IMR-90 (cell line): ENCODE measurements at regions not wholly inside any gene's neighbourhood (a gene's known extent, or its start where the extent isn't known, plus 50 kb on each side); places are given as distances from the start of the nearest gene placed in this dataset.

Source experiments
- ATAC-seq: fragments of 200-7000 bp; cut with Tn5 transposase; 2 replicates; pipeline ENCODE4 v1.9.1; 2020; ENCODE audit warnings: low read depth, mild to moderate bottlenecking, moderate library complexity
- BruUV-seq: library from RNA; stranded (reverse); fragments of 400-500 nt; replicated peaks from 2 replicates; lab custom pipeline; 2021; lab: Mats Ljungman, UMichigan
- CTCF ChIA-PET: fragments of 300-600 bp; formaldehyde crosslinking; extraction: SDS; loops from one replicate; lab custom pipeline; 2021; ENCODE audit warnings: antibody characterized with exemption; lab: Yijun Ruan, JAX
- POLR2A ChIA-PET: fragments of 300-600 bp; sonication (Branson Sonifier 250); formaldehyde crosslinking; loops from one replicate; lab custom pipeline; 2022; ENCODE audit warnings: antibody characterized with exemption; ENCODE audit not compliant: unreplicated experiment; lab: Charles Lee
- DNase-seq: peaks from one replicate; pipeline ENCODE4 v3.0.0; 2013
- H2AFZ ChIP-seq: replicated peaks from 2 replicates; pipeline ENCODE3; 2013; ENCODE audit warnings: low read length, mild to moderate bottlenecking; ENCODE audit not compliant: poor library complexity
- H2AK5ac ChIP-seq: 2 replicates; pipeline ENCODE4 v1.6.1; 2013; ENCODE audit warnings: low read depth, low read length, inconsistent platforms
- H2AK9ac ChIP-seq: replicated peaks from 2 replicates; pipeline ENCODE3; 2013; ENCODE audit warnings: mild to moderate bottlenecking, low read depth, low read length, moderate library complexity; ENCODE audit not compliant: poor library complexity
- H2BK120ac ChIP-seq: 2 replicates; pipeline ENCODE4 v1.6.1; 2013; ENCODE audit warnings: low read depth, low read length, inconsistent platforms
- H2BK15ac ChIP-seq: 3 replicates; pipeline ENCODE4 v1.6.1; 2013; ENCODE audit warnings: low read depth, low read length, inconsistent platforms
- H2BK20ac ChIP-seq: 2 replicates; pipeline ENCODE4 v1.6.1; 2013; ENCODE audit warnings: low read depth, mild to moderate bottlenecking, inconsistent platforms, low read length, moderate library complexity
- H2BK5ac ChIP-seq: 2 replicates; pipeline ENCODE4 v1.6.1; 2013; ENCODE audit warnings: mild to moderate bottlenecking, low read depth, low read length, inconsistent platforms; ENCODE audit not compliant: poor library complexity, severe bottlenecking
- H3K14ac ChIP-seq: replicated peaks from 2 replicates; pipeline ENCODE4 v1.6.1; 2013; ENCODE audit warnings: low read depth, low read length, inconsistent platforms
- H3K18ac ChIP-seq: 2 replicates; pipeline ENCODE4 v1.6.1; 2013; ENCODE audit warnings: low read depth, low read length, control low read depth
- H3K23ac ChIP-seq: 2 replicates; pipeline ENCODE4 v1.6.1; 2013; ENCODE audit warnings: low read depth, low read length, inconsistent platforms
- H3K27ac ChIP-seq: 2 replicates; pipeline ENCODE4 v1.5.1; 2013; ENCODE audit warnings: mild to moderate bottlenecking, control low read depth, low read length; ENCODE audit not compliant: insufficient read depth
- H3K27me3 ChIP-seq: 2 replicates; pipeline ENCODE4 v1.6.1; 2013; ENCODE audit warnings: low read length; ENCODE audit not compliant: control insufficient read depth, insufficient read depth
- H3K36me3 ChIP-seq: 2 replicates; pipeline ENCODE4 v1.6.1; 2013; ENCODE audit warnings: low read length, mixed read lengths; ENCODE audit not compliant: control insufficient read depth, insufficient read depth
- H3K4ac ChIP-seq: 2 replicates; pipeline ENCODE4 v1.6.1; 2013; ENCODE audit warnings: low read depth, low read length, inconsistent platforms
- H3K4me1 ChIP-seq: 2 replicates; pipeline ENCODE4 v1.6.1; 2013; ENCODE audit warnings: low read length, mixed read lengths; ENCODE audit not compliant: control insufficient read depth, insufficient read depth
- H3K4me2 ChIP-seq: 2 replicates; pipeline ENCODE4 v1.6.1; 2013; ENCODE audit warnings: low read depth, mild to moderate bottlenecking, control low read depth, low read length, moderate library complexity
- H3K4me3 ChIP-seq: 2 replicates; pipeline ENCODE4 v1.5.1; 2013; ENCODE audit warnings: low read depth, mild to moderate bottlenecking, control low read depth, low read length, moderate library complexity; ENCODE audit not compliant: insufficient read depth
- H3K56ac ChIP-seq: 2 replicates; pipeline ENCODE4 v1.6.1; 2013; ENCODE audit warnings: low read length, inconsistent platforms; ENCODE audit not compliant: insufficient read depth; ENCODE audit errors: extremely low read depth
- H3K79me1 ChIP-seq, 2 experiments: 2 replicates each; pipeline ENCODE4 v1.6.1; 2013; ENCODE audit warnings: low read length in 2 of 2, inconsistent platforms in 1 of 2, low read depth in 1 of 2
- H3K9ac ChIP-seq: 2 replicates; pipeline ENCODE4 v1.6.1; 2013; ENCODE audit warnings: low read depth, low read length, control low read depth
- H3K9me1 ChIP-seq: 2 replicates; pipeline ENCODE4 v1.6.1; 2013; ENCODE audit warnings: low read length, inconsistent platforms; ENCODE audit not compliant: insufficient read depth
- H3K9me3 ChIP-seq: 2 replicates; pipeline ENCODE4 v1.6.1; 2013; ENCODE audit warnings: low read length; ENCODE audit not compliant: control insufficient read depth, insufficient read depth
- H4K20me1 ChIP-seq: 2 replicates; pipeline ENCODE4 v1.6.1; 2013; ENCODE audit warnings: low read length, inconsistent platforms; ENCODE audit not compliant: insufficient read depth
- H4K5ac ChIP-seq: 2 replicates; pipeline ENCODE4 v1.6.1; 2013; ENCODE audit warnings: mild to moderate bottlenecking, low read depth, low read length, control low read depth
- H4K8ac ChIP-seq, 2 experiments: 2 replicates each; pipeline ENCODE4 v1.6.1; 2013; ENCODE audit warnings: low read depth in 2 of 2, low read length in 2 of 2, control low read depth in 1 of 2, inconsistent platforms in 1 of 2
- H4K91ac ChIP-seq: 2 replicates; pipeline ENCODE4 v1.6.1; 2013; ENCODE audit warnings: low read depth, low read length, inconsistent platforms; ENCODE audit not compliant: insufficient read depth
- CTCF ChIP-seq: conservative IDR thresholded peaks from 2 replicates; pipeline ENCODE4 v1.5.1; 2012; ENCODE audit warnings: mild to moderate bottlenecking, low read depth, low read length, improper control_type of control experiment
- MAFK ChIP-seq: IDR thresholded peaks from 2 replicates; pipeline ENCODE4 v1.6.1; 2012; ENCODE audit warnings: low read depth, low read length, improper control_type of control experiment
- NFE2L2 ChIP-seq: fragments of 150-350 bp; IDR thresholded peaks from 2 replicates; pipeline ENCODE4 v1.6.1; 2016; ENCODE audit warnings: low read depth, mild to moderate bottlenecking, low read length
- POLR2A ChIP-seq: IDR thresholded peaks from 2 replicates; pipeline ENCODE4 v1.6.1; 2012; ENCODE audit warnings: mild to moderate bottlenecking, low read depth, low read length
- RAD21 ChIP-seq: IDR thresholded peaks from 2 replicates; pipeline ENCODE4 v1.6.1; 2012; ENCODE audit warnings: low read length, improper control_type of control experiment
- RCOR1 ChIP-seq: IDR thresholded peaks from 2 replicates; pipeline ENCODE4 v1.6.1; 2012; ENCODE audit warnings: mild to moderate bottlenecking, low read length, improper control_type of control experiment; ENCODE audit not compliant: insufficient replicate concordance
- dilution Hi-C: fragments of 300-500 bp; cut with HindIII; formaldehyde crosslinking; loops from one replicate; pipeline ENCODE4 v1.14.3; 2018; ENCODE audit warnings: low sequenced_read_pairs; ENCODE audit not compliant: unreplicated experiment
- in situ Hi-C: fragments of 300-500 bp; cut with MboI; formaldehyde crosslinking; loops from 3 replicates; pipeline ENCODE4 v1.14.3; 2019; ENCODE audit warnings: low sequenced_read_pairs, inconsistent platforms, mixed read lengths
- intact Hi-C: fragments of 100-400 bp; cut with micrococcal nuclease; formaldehyde crosslinking; loops from 2 replicates; pipeline ENCODE4 v1.10.0; 2022

GRCh38 chr17:34869641-34870040, 91.6 kb downstream of the CCT6B start:
- H3K27me3 ChIP-seq: no peaks in the 10 kb centered on the region; the same call in 1 of the 2 replicates
- no peaks in the 10 kb centered on the region for H3K79me1 ChIP-seq
- BruUV-seq: no TSS peak
- CTCF ChIA-PET: no interaction called here
- H4K91ac ChIP-seq: no peak overlapping the region
- DNase-seq: no peak
- no peak overlapping the region for H2AK9ac ChIP-seq
- H3K9me3 ChIP-seq: no peaks in the 10 kb centered on the region
- no peak overlapping the region for H3K56ac ChIP-seq
- no peak overlapping the region for H3K4ac ChIP-seq
- in situ Hi-C loops: no loop called here
- H3K9me1 ChIP-seq: no peaks in the 10 kb centered on the region
- H3K4me3 ChIP-seq: no peak overlapping the region
- H4K8ac ChIP-seq: no peak overlapping the region
- H2BK20ac ChIP-seq: no peak overlapping the region
- H4K20me1 ChIP-seq: no peaks in the 10 kb centered on the region
- POLR2A ChIA-PET: no interaction called here
- no peaks in the 10 kb centered on the region for H3K4me1 ChIP-seq
- H2AFZ ChIP-seq: no peak overlapping the region
- no peak overlapping the region for H3K18ac ChIP-seq
- no peaks in the 10 kb centered on the region for H3K36me3 ChIP-seq
- no peak for TF ChIP-seq CTCF
- TF ChIP-seq RAD21: no peak
- TF ChIP-seq POLR2A: no peak
- TF ChIP-seq RCOR1: no peak
- no peak for TF ChIP-seq NFE2L2
- TF ChIP-seq MAFK: no peak
- no peak overlapping the region for H4K5ac ChIP-seq
- no peak overlapping the region for H2BK120ac ChIP-seq
- ATAC-seq: no peak
- H3K23ac ChIP-seq: no peak overlapping the region
- dilution Hi-C loops: no loop called here
- H3K4me2 ChIP-seq: no peak overlapping the region
- no peak overlapping the region for H3K9ac ChIP-seq
- no peak overlapping the region for H3K14ac ChIP-seq
- intact Hi-C loops: no loop called here
- H2BK15ac ChIP-seq: no peak overlapping the region
- no peak overlapping the region for H3K27ac ChIP-seq
- no peak overlapping the region for H2AK5ac ChIP-seq
- no peak overlapping the region for H2BK5ac ChIP-seq
